GM12878 (cell line): ENCODE measurements at regions not wholly inside any gene's neighbourhood (a gene's known extent, or its start where the extent isn't known, plus 50 kb on each side); places are given as distances from the start of the nearest gene placed in this dataset.
"Not testable (repeated sequence)": the region's sequence is repeated elsewhere in the genome, so short reads cannot be mapped to it uniquely, and the experiment has no call there.

Experiments used
- ATAC-seq: fragments of 200-7000 bp; cut with Tn5 transposase; 3 replicates; pipeline ENCODE4 v1.9.1; 2020; ENCODE audit warnings: mild to moderate bottlenecking, moderate library complexity
- BruUV-seq: library from RNA; stranded (reverse); fragments of 400-500 nt; replicated peaks from 2 replicates; lab custom pipeline; 2021; lab: Mats Ljungman, UMichigan
- CTCF ChIA-PET: fragments of 300-600 bp; sonication (Branson Sonifier 250); formaldehyde crosslinking; extraction: SDS; loops from one replicate; lab custom pipeline; 2021; ENCODE audit warnings: inconsistent platforms; lab: Yijun Ruan, JAX
- POLR2A ChIA-PET: fragments of 350-600 bp; formaldehyde crosslinking; extraction: SDS; loops from one replicate; lab custom pipeline; 2021; ENCODE audit warnings: inconsistent platforms; lab: Charles Lee
- RAD21 ChIA-PET: fragments of 300-600 bp; sonication (Branson Sonifier 250); formaldehyde crosslinking; loops from one replicate; lab custom pipeline; 2023; ENCODE audit warnings: antibody characterized with exemption; ENCODE audit not compliant: unreplicated experiment; lab: Charles Lee
- SMC1A ChIA-PET: fragments of 300-600 bp; sonication (Branson Sonifier 250); formaldehyde crosslinking; loops from one replicate; lab custom pipeline; 2023; ENCODE audit not compliant: unreplicated experiment, uncharacterized antibody; lab: Charles Lee
- DNase-seq: peaks from one replicate; pipeline ENCODE4 v3.0.0-alpha.2; 2011; ENCODE audit warnings: low read depth, low spot score
- FAIRE-seq: peaks from 3 replicates; lab custom pipeline; 2011; peaks lifted over from hg19 to GRCh38; lab: Jason Lieb, UNC
- H2AFZ ChIP-seq: 2 replicates; pipeline ENCODE4 v1.6.0; 2011; ENCODE audit warnings: low read depth, low read length, control low read depth; ENCODE audit not compliant: control insufficient read depth
- H3K27ac ChIP-seq: 2 replicates; pipeline ENCODE4 v1.5.1; 2011; ENCODE audit warnings: control low read depth; ENCODE audit not compliant: control insufficient read depth, insufficient read depth
- H3K27me3 ChIP-seq, 2 experiments: replicated peaks in 1 of 2; 2 replicates each; pipeline versions ENCODE4 v1.6.0 to v1.6.1; 2011; ENCODE audit warnings: low read length in 1 of 2; ENCODE audit not compliant: control insufficient read depth in 2 of 2, insufficient read depth in 2 of 2
- H3K36me3 ChIP-seq, 2 experiments: 2 replicates each; pipeline ENCODE4 v1.5.1; 2011; ENCODE audit warnings: low read length in 1 of 2; ENCODE audit not compliant: control insufficient read depth in 2 of 2, insufficient read depth in 2 of 2
- H3K4me1 ChIP-seq: 2 replicates; pipeline ENCODE4 v1.6.1; 2011; ENCODE audit warnings: mild to moderate bottlenecking, low read length, moderate library complexity, mixed read lengths; ENCODE audit not compliant: control insufficient read depth, insufficient read depth
- H3K4me2 ChIP-seq: 2 replicates; pipeline ENCODE4 v1.6.0; 2011; ENCODE audit warnings: control low read depth; ENCODE audit not compliant: control insufficient read depth, insufficient read depth
- H3K4me3 ChIP-seq: fragments of 200-600 bp; sonication (generic); 2 replicates; pipeline ENCODE4 v1.5.1; 2016
- H3K79me2 ChIP-seq: 2 replicates; pipeline ENCODE4 v1.6.0; 2011; ENCODE audit warnings: low read length; ENCODE audit not compliant: control insufficient read depth, insufficient read depth
- H3K9ac ChIP-seq: 2 replicates; pipeline ENCODE4 v1.8.0; 2011; ENCODE audit warnings: low read length, control low read depth, mixed read lengths; ENCODE audit not compliant: control insufficient read depth, insufficient read depth
- H3K9me3 ChIP-seq: replicated peaks from 3 replicates; pipeline ENCODE4 v1.5.1; 2011; ENCODE audit warnings: mild to moderate bottlenecking, low read length; ENCODE audit not compliant: control insufficient read depth, insufficient read depth
- H4K20me1 ChIP-seq: 2 replicates; pipeline ENCODE4 v1.6.0; 2011; ENCODE audit not compliant: control insufficient read depth, insufficient read depth
- WGBS: methylation state at CpG from one replicate; pipeline ENCODE4 v1.1.6; 2016; ENCODE audit warnings: low lambda C conversion rate; ENCODE audit not compliant: insufficient replicate concordance, insufficient coverage; ENCODE audit errors: missing lambda C conversion rate; 5-methylcytosine and 5-hydroxymethylcytosine counted together
- in situ Hi-C: fragments of 300-500 bp; cut with MboI; formaldehyde crosslinking; loops from 9 replicates; pipeline ENCODE4 v1.14.3; 2018; ENCODE audit warnings: mixed read lengths
- intact Hi-C: fragments of 100-400 bp; cut with micrococcal nuclease; formaldehyde crosslinking; loops from one replicate; pipeline ENCODE4 v1.14.2; 2022; ENCODE audit not compliant: unreplicated experiment

DNA sequence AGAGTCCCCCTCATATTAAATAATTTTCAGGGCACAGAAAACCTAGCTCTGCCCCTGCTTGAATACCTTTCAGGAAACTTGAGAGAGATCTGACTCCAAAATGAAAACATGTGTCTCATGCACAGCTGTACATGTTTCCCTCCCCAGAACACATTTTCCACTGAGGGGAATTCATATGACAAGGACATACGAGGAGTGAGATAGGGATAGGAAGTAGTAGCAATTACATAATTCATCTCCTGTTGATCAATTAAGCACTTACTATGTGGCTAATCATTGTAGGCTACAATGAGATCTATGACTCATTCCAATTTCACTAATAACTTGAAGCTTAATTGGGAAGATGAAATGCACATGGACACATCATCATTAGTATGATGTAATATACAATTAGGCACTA is 302.1 kb downstream of the PCDH11X start:
- SMC1A ChIA-PET, H3K4me3 ChIP-seq, H3K27me3 ChIP-seq, H3K9ac ChIP-seq, H4K20me1 ChIP-seq, POLR2A ChIA-PET, H3K36me3 ChIP-seq, H3K4me2 ChIP-seq, FAIRE-seq, H2AFZ ChIP-seq, H3K4me1 ChIP-seq, RAD21 ChIA-PET, H3K79me2 ChIP-seq, BruUV-seq, H3K27ac ChIP-seq, ATAC-seq, H3K9me3 ChIP-seq, DNase-seq, CTCF ChIA-PET, in situ Hi-C loops, intact Hi-C loops: not testable (repeated sequence)
- 0% methylated on average over 1 of the region's 1 CpG for WGBS

DNA sequence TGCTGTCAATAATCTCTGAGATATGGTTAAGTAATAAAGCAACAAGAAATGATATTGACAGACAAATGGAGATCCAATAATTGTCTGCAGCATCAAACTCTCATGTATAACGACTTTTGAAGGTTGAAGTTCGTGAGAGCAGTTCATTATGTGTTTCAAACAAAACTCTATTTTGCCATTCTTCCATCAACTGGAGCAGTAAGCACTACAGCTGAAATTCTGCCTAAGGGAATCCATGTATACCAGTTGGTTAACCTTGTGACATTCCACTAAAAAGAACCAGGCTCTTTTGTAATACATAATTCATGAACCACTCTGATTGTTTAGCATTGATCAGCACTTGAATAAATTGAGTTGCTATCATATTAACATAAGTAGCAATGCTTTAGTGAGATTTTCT is 311.6 kb downstream of the PCDH11X start:
- FAIRE-seq, intact Hi-C loops, H3K9ac ChIP-seq, SMC1A ChIA-PET, H3K4me3 ChIP-seq, BruUV-seq, H3K4me1 ChIP-seq, H2AFZ ChIP-seq, H3K27me3 ChIP-seq, H4K20me1 ChIP-seq, in situ Hi-C loops, RAD21 ChIA-PET, CTCF ChIA-PET, H3K9me3 ChIP-seq, POLR2A ChIA-PET, H3K4me2 ChIP-seq, ATAC-seq, DNase-seq, H3K79me2 ChIP-seq, H3K36me3 ChIP-seq, H3K27ac ChIP-seq: not testable (repeated sequence)
- WGBS = 0% methylated on average over 2 of the region's 2 CpGs

DNA sequence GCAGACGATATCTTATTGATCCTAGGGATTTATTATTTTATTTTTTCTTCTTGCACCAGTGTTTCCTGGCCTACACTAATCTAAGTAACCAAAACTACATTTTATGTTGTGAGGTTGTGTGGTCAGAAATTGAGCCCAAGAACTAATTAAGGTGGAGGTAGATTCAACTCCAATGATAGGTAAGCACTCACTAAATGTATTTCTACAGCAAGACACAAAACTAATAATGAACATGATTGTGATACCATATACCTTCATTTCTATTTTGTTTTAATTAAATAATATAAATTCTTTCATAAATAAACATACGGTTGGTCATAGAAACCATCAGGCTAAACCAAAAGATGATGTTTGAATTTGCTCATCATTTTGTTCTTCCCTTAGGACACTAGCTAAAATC is 319.0 kb downstream of the PCDH11X start:
- POLR2A ChIA-PET, H3K9me3 ChIP-seq, RAD21 ChIA-PET, SMC1A ChIA-PET, H3K79me2 ChIP-seq, H3K27me3 ChIP-seq, H2AFZ ChIP-seq, ATAC-seq, H3K36me3 ChIP-seq, in situ Hi-C loops, H3K9ac ChIP-seq, H3K4me1 ChIP-seq, DNase-seq, H3K4me3 ChIP-seq, CTCF ChIA-PET, H4K20me1 ChIP-seq, H3K27ac ChIP-seq, BruUV-seq, FAIRE-seq, intact Hi-C loops, H3K4me2 ChIP-seq: not testable (repeated sequence)
- 50% methylated on average over 2 of the region's 2 CpGs for WGBS

DNA sequence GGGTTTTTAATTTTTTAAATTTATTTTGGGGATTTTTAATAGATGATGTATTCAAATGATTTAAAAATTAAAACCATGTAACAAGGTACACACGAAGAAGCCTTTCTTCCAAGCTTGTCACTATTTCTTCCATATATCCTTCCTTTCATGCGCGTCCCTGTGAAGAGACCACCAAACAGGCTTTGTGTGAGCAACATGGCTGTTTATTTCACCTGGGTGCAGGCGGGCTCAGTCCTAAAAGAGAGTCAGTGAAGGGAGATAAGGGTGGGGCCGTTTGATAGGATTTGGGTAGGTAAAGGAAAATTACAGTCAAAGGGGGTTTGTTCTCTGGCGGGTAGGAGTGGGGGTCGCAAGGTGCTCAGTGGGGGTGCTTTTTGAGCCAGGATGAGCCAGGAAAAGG is 320.9 kb downstream of the PCDH11X start:
- RAD21 ChIA-PET, ATAC-seq, H3K27ac ChIP-seq, CTCF ChIA-PET, DNase-seq, BruUV-seq, in situ Hi-C loops, FAIRE-seq, H3K4me1 ChIP-seq, intact Hi-C loops, H3K27me3 ChIP-seq, H3K4me2 ChIP-seq, H3K9ac ChIP-seq, H2AFZ ChIP-seq, H3K9me3 ChIP-seq, H4K20me1 ChIP-seq, H3K4me3 ChIP-seq, POLR2A ChIA-PET, SMC1A ChIA-PET, H3K36me3 ChIP-seq, H3K79me2 ChIP-seq: not testable (repeated sequence)
- 41% methylated on average over 7 of the region's 7 CpGs for WGBS
